WERI-Rb-1 (cell line): ENCODE measurements at regions not wholly inside any gene's neighbourhood (a gene's known extent, or its start where the extent isn't known, plus 50 kb on each side); places are given as distances from the start of the nearest gene placed in this dataset.
A peak's percentile ranks its signal among the peaks of the same experiment; 100 is the strongest.

Experiments used
- DNase-seq: peaks from one replicate; pipeline ENCODE4 v3.0.0-alpha.2; 2020
- H3K27ac ChIP-seq: fragments of 250-450 bp; sonication (Bioruptor Pico); 2 replicates; pipeline ENCODE4 v1.5.1; 2020; ENCODE audit warnings: mild to moderate bottlenecking, moderate library complexity
- H3K27me3 ChIP-seq: fragments of 250-450 bp; sonication (Bioruptor Pico); 2 replicates; pipeline ENCODE4 v1.5.1; 2021; ENCODE audit warnings: mild to moderate bottlenecking, low read depth, moderate library complexity; ENCODE audit not compliant: insufficient read depth, severe bottlenecking
- H3K36me3 ChIP-seq: fragments of 250-450 bp; sonication (Bioruptor Pico); 2 replicates; pipeline ENCODE4 v1.5.1; 2020; ENCODE audit warnings: mild to moderate bottlenecking, moderate library complexity
- H3K4me3 ChIP-seq: 2 replicates; pipeline ENCODE4 v1.5.1; 2011; ENCODE audit warnings: low read depth, mild to moderate bottlenecking, control low read depth, low read length
- H3K9me3 ChIP-seq: fragments of 250-450 bp; sonication (Bioruptor Pico); 2 replicates; pipeline ENCODE4 v1.5.1; 2021; ENCODE audit warnings: mild to moderate bottlenecking, moderate library complexity; ENCODE audit not compliant: severe bottlenecking
- CTCF ChIP-seq: IDR thresholded peaks from 2 replicates; pipeline ENCODE4 v1.5.1; 2011; ENCODE audit warnings: low read depth, mild to moderate bottlenecking, control low read depth, inconsistent platforms, low read length

- Histone ChIP-seq H3K36me3 (no peaks in the 10 kb centered on the region), H3K4me3 (no peak overlapping the region), H3K9me3 (no peaks in the 10 kb centered on the region), H3K27ac (peak overlapping the region; percentile 28), H3K27me3 (no peaks in the 10 kb centered on the region)
- DNase-seq: peak; percentile 16
- no peak for TF ChIP-seq CTCF
Measured at GRCh38 chr12:102601621-102602020, 121.3 kb upstream of the IGF1 start.

GRCh38 chr12:102596687-102597086 lies 116.3 kb upstream of the IGF1 start:
- no peak for TF ChIP-seq CTCF
- no peak for DNase-seq
- H3K36me3 ChIP-seq: no peaks in the 10 kb centered on the region

GRCh38 chr12:102596031-102596430 lies 115.7 kb upstream of the IGF1 start:
- H3K27me3 ChIP-seq: no peaks in the 10 kb centered on the region
- no peak overlapping the region for H3K4me3 ChIP-seq
- no peak overlapping the region for H3K27ac ChIP-seq
- no peaks in the 10 kb centered on the region for H3K36me3 ChIP-seq
- DNase-seq: no peak
- no peaks in the 10 kb centered on the region for H3K9me3 ChIP-seq
- TF ChIP-seq CTCF: no peak

More at GRCh38 chr12:102596687-102597086, 116.3 kb upstream of the IGF1 start:
- Histone ChIP-seq H3K27me3 (no peaks in the 10 kb centered on the region), H3K4me3 (no peak overlapping the region), H3K27ac (no peak overlapping the region), H3K9me3 (no peaks in the 10 kb centered on the region)

- DNase-seq: no peak
- Histone ChIP-seq H3K36me3 (no peaks in the 10 kb centered on the region), H3K27ac (no peak overlapping the region), H3K27me3 (no peaks in the 10 kb centered on the region), H3K9me3 (no peaks in the 10 kb centered on the region), H3K4me3 (no peak overlapping the region)
- no peak for TF ChIP-seq CTCF
Measured at GRCh38 chr12:102595315-102595714, 115.0 kb upstream of the IGF1 start.

- TF ChIP-seq CTCF: no peak
- DNase-seq: no peak
- Histone ChIP-seq H3K27ac (no peak overlapping the region), H3K4me3 (no peak overlapping the region), H3K9me3 (no peaks in the 10 kb centered on the region), H3K36me3 (no peaks in the 10 kb centered on the region), H3K27me3 (no peaks in the 10 kb centered on the region)
Measured at GRCh38 chr12:102593134-102593533, 112.8 kb upstream of the IGF1 start.

GRCh38 chr12:102592134-102592533 lies 111.8 kb upstream of the IGF1 start:
- no peaks in the 10 kb centered on the region for H3K27me3 ChIP-seq
- no peak overlapping the region for H3K4me3 ChIP-seq
- H3K27ac ChIP-seq: no peak overlapping the region
- H3K36me3 ChIP-seq: no peaks in the 10 kb centered on the region
- no peaks in the 10 kb centered on the region for H3K9me3 ChIP-seq
- DNase-seq: no peak
- no peak for TF ChIP-seq CTCF
